Tibial artery (tissue), 4 donors: ENCODE measurements at regions not wholly inside any gene's neighbourhood (a gene's known extent, or its start where the extent isn't known, plus 50 kb on each side); places are given as distances from the start of the nearest gene placed in this dataset.

Source experiments
- DNase-seq, 2 donors: peaks; one replicate each; pipeline ENCODE4 v3.0.0-alpha.2; 2019
- H3K27ac ChIP-seq, 2 donors: fragments of 200-600 bp; sonication (generic) in 1 of 2; 1 replicate in 1 of 2; 2 replicates in 1 of 2; pipeline ENCODE4 v1.5.1; 2018 to 2019; ENCODE audit warnings: mild to moderate bottlenecking in 1 of 2
- H3K27me3 ChIP-seq, 2 donors: fragments of 200-600 bp; sonication (generic) in 1 of 2; one replicate each; pipeline versions ENCODE4 v1.5.1 to v1.6.0; 2016 to 2019
- H3K36me3 ChIP-seq, 3 donors: fragments of 200-600 bp; sonication (generic) in 2 of 3; one replicate each; pipeline ENCODE4 v1.5.1; 2016 to 2019; ENCODE audit warnings: mild to moderate bottlenecking in 2 of 3
- H3K4me1 ChIP-seq, 4 donors: fragments of 200-600 bp; sonication (generic) in 2 of 4; 1 replicate in 3 of 4; 2 replicates in 1 of 4; pipeline ENCODE4 v1.5.1; 2016 to 2019
- H3K4me3 ChIP-seq, 2 donors: fragments of 200-600 bp; sonication (generic) in 1 of 2; 1 replicate in 1 of 2; 2 replicates in 1 of 2; pipeline ENCODE4 v1.5.1; 2018 to 2019; ENCODE audit warnings: mild to moderate bottlenecking in 2 of 2
- H3K9me3 ChIP-seq, 3 donors: fragments of 200-600 bp; sonication (generic) in 1 of 3; one replicate each; pipeline ENCODE4 v1.5.1; 2016 to 2019
- intact Hi-C: fragments of 100-400 bp; cut with DNase I; formaldehyde crosslinking; loops from one replicate; pipeline ENCODE4 v1.15.0; 2023; ENCODE audit warnings: low total_unique reads
- TF ChIP-seq, protein P1 (sequence below), 2 experiments: fragments of 200-600 bp in 1 of 2; fragments of 450-650 bp in 1 of 2; IDR thresholded peaks; one replicate each; pipeline ENCODE4 v1.5.1; 2017 to 2019; ENCODE audit warnings: antibody characterized with exemption in 2 of 2, mild to moderate bottlenecking in 1 of 2, moderate library complexity in 1 of 2

DNA sequence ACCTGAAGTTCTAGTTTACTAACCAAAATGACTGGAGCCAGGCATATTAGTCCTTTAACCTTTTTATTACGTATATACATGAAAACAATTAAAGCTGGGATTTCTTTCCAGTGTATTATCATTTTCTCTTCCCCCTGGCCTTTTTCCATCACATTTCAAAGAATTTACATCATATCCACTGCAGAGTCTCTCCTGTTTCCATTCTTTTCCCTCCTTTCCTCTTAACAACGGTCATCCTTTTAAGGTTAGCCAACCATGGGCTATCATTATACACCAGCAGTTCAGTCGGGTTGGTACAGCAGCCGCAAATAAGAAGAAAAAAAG lies 104.6 kb downstream of the TFAP2A start:
- intact Hi-C loops = no loop called here
- H3K27ac ChIP-seq = no peak overlapping the region
- no peaks in the 10 kb centered on the region for H3K9me3 ChIP-seq
- no peaks in the 10 kb centered on the region for H3K4me1 ChIP-seq
- H3K4me3 ChIP-seq = no peak overlapping the region
- no peaks in the 10 kb centered on the region for H3K36me3 ChIP-seq
- TF ChIP-seq, protein P1, sequence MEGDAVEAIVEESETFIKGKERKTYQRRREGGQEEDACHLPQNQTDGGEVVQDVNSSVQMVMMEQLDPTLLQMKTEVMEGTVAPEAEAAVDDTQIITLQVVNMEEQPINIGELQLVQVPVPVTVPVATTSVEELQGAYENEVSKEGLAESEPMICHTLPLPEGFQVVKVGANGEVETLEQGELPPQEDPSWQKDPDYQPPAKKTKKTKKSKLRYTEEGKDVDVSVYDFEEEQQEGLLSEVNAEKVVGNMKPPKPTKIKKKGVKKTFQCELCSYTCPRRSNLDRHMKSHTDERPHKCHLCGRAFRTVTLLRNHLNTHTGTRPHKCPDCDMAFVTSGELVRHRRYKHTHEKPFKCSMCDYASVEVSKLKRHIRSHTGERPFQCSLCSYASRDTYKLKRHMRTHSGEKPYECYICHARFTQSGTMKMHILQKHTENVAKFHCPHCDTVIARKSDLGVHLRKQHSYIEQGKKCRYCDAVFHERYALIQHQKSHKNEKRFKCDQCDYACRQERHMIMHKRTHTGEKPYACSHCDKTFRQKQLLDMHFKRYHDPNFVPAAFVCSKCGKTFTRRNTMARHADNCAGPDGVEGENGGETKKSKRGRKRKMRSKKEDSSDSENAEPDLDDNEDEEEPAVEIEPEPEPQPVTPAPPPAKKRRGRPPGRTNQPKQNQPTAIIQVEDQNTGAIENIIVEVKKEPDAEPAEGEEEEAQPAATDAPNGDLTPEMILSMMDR (IDR thresholded peaks at IDR 0.05) = no peak
- peaks cover 0 to 3% of the 10 kb centered on the region in 2 donors for H3K27me3 ChIP-seq
- DNase-seq = no peak

DNA sequence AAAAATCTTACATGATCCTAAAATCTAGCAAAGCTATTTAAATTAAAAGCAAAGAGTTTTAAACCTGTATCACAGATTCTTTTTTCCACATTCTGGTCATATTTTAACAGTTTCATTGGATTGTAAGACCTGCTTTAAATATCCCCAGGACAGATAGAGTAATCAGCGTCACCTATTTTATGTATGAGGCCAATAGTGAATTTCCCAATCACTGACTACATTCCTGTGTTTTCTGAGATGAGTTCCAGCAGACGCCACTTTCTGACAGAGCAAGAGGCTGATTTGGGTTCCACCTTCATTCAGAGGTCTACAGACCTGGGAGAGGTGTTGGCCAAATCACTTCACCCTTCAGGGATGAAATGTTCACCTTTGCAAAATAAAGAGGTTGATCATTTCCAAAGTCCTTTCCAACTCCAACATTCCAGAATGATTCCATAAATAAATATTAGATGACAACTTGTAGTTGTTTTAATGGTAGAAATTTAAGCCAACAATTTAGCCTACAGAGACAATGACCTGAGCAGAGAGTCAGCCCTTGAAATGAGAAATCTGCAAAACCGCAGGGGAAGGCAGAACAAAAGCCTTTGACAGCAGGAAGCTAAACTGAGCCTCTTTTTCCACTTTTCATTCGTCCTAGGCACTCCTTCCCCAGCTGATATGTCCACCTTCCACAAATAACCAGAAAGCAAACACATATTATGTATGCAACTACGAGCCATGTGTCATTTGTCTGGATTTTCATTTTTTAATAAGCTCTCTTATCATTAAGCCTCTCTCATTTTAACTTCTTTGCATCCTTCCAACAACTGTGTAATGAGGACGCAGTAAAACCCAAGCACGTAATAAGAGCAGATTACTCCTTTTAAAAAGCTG lies 105.2 kb downstream of the TFAP2A start:
- Histone ChIP-seq H3K4me3 (no peak overlapping the region), H3K27ac (no peak overlapping the region), H3K27me3 (peaks cover 0 to 3% of the 10 kb centered on the region in 2 donors), H3K4me1 (no peaks in the 10 kb centered on the region), H3K9me3 (no peaks in the 10 kb centered on the region), H3K36me3 (no peaks in the 10 kb centered on the region)
- TF ChIP-seq, protein P1 (IDR thresholded peaks at IDR 0.05) = no peak
- intact Hi-C loops = no loop called here
- no peak for DNase-seq

DNA sequence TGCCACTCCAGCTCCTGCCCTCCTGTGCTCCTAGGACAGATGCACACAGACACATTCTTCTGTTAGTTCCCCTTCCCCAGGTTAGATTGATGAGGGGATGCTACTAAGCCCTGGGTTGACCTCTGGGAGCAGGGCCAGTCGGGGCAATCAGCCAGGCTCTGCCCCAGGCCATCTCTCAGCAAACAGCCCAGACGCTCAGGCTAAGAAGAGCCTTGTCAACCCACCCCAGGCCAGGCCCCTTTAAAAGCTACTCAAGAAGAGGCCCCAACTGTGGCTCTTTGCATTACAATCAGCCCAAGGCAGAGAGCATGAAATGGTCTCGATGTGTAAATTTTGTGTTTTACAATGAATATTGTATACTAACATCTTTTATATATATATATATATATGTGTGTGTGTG lies 107.4 kb downstream of the TFAP2A start:
- Histone ChIP-seq H3K9me3 (no peaks in the 10 kb centered on the region), H3K4me1 (no peaks in the 10 kb centered on the region)
- TF ChIP-seq, protein P1 (IDR thresholded peaks at IDR 0.05) = no peak

DNA sequence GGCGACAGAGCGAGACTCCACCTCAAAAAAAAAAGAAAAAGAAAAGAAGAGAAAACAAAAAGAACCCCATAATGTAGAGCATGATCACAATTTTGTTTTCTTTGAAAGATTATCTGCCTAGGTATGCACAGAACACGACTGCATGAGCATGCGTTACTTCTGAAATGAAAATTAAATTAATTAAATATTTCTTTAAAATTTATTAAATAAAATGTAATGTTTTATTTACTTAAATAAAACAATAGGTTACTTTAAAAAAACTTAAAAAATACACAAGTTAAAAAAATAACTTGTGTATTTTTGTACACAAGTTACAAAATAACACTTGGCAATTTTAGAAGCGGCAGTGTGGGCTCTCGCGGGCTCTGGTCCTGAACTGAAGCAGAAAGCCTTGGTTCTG lies 107.8 kb downstream of the TFAP2A start:
- TF ChIP-seq, protein P1 (IDR thresholded peaks at IDR 0.05) = no peak
- Histone ChIP-seq H3K9me3 (no peaks in the 10 kb centered on the region), H3K36me3 (no peaks in the 10 kb centered on the region), H3K27ac (no peak overlapping the region), H3K4me1 (no peaks in the 10 kb centered on the region), H3K4me3 (no peak overlapping the region), H3K27me3 (peaks cover 0 to 3% of the 10 kb centered on the region in 2 donors)
- no peak for DNase-seq
- intact Hi-C loops = no loop called here

More for the DNA sequence above, 107.4 kb downstream of the TFAP2A start:
- Histone ChIP-seq H3K27ac (no peak overlapping the region), H3K36me3 (no peaks in the 10 kb centered on the region), H3K4me3 (no peak overlapping the region), H3K27me3 (peaks cover 0 to 3% of the 10 kb centered on the region in 2 donors)
- no peak for DNase-seq
- intact Hi-C loops = no loop called here

DNA sequence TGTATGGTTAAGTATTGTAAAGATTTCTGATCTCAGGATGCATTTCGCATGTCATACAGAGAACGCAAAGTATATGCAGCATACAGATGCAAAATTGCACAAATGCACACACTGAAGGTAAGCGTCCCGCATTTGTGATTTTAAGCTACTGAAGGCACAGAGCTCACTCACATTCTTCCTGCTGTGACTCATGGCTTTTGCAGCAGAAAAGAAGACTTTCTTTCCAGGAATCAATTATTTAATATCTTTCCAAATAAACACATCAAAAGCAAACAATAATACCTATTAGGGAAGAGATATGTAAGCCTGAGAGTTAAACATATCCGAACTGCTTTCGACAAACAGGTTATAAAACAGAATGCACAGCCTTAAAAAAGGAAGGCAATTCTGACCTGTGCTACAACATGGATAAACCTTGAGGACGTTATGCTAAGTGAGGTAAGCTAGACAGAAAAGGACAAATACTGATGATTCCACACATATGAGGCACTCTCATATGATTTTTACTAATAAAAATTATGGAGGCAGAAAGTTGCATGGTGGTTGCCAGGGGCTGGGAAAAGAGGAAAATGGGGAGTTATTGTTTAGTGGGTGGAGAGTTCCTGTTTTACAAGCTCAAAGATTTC lies 109.0 kb downstream of the TFAP2A start:
- H3K27ac ChIP-seq = no peak overlapping the region
- no peak overlapping the region for H3K4me3 ChIP-seq
- TF ChIP-seq, protein P1 (IDR thresholded peaks at IDR 0.05) = no peak
- intact Hi-C loops = no loop called here
- H3K27me3 ChIP-seq = peaks cover 0 to 3% of the 10 kb centered on the region in 2 donors
- no peak for DNase-seq
- H3K4me1 ChIP-seq = no peaks in the 10 kb centered on the region
- H3K9me3 ChIP-seq = no peaks in the 10 kb centered on the region
- no peaks in the 10 kb centered on the region for H3K36me3 ChIP-seq
